PFSK-1 (cell line): ENCODE measurements at regions not wholly inside any gene's neighbourhood (a gene's known extent, or its start where the extent isn't known, plus 50 kb on each side); places are given as distances from the start of the nearest gene placed in this dataset.

Source experiments
- POLR2AphosphoS5 ChIP-seq: IDR thresholded peaks from 2 replicates; pipeline ENCODE4 v1.6.1; 2012; ENCODE audit warnings: low read depth, mild to moderate bottlenecking, control low read depth, low read length, moderate library complexity
- REST ChIP-seq, 2 experiments: IDR thresholded peaks; 2 replicates each; pipeline versions ENCODE4 v1.6.1 to v1.8.0; 2011 to 2012; ENCODE audit warnings: low read depth in 2 of 2, low read length in 2 of 2, control low read depth in 1 of 2, inconsistent platforms in 1 of 2, mild to moderate bottlenecking in 1 of 2, moderate library complexity in 1 of 2; ENCODE audit not compliant: insufficient read depth in 1 of 2
- SIN3A ChIP-seq: IDR thresholded peaks from 2 replicates; pipeline ENCODE4 v1.6.1; 2012; ENCODE audit warnings: mild to moderate bottlenecking, low read length, moderate library complexity, borderline replicate concordance; ENCODE audit not compliant: insufficient read depth
- TAF1 ChIP-seq: IDR thresholded peaks from 2 replicates; pipeline ENCODE4 v1.6.1; 2012; ENCODE audit warnings: low read length, control low read depth, borderline replicate concordance; ENCODE audit not compliant: insufficient read depth

DNA sequence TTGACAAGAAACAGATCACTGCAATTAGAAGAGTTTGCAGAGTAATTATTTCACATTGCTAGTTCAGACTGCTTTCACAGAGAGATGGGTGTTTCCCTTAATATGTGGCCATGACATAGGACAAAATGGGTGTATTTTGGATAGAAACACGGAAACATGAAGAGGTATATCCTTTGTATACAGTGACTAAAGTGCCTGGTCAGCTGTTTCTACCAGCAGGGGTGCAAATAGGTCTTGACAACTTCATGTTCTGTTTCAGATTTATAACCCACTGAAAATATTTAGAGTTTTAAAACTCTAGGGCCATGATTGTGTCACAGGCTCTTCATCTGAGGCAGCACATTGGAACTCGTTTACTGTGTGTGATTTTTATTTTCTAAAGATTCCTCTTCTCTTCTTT, 357.1 kb upstream of the TNP1 start:
- TF ChIP-seq REST (IDR thresholded peaks at IDR 0.05; ENCODE audit: insufficient read depth in 1 of 2, low read depth in 2 of 2, low read length in 2 of 2) (no peak), POLR2AphosphoS5 (no peak), TAF1 (no peak), SIN3A (no peak)
